ENCODE measurements at regions not wholly inside any gene's neighbourhood (a gene's known extent, or its start where the extent isn't known, plus 50 kb on each side); places are given as distances from the start of the nearest gene placed in this dataset.
A peak's percentile ranks its signal among the peaks of the same experiment; 100 is the strongest.
"Not testable (repeated sequence)": the region's sequence is repeated elsewhere in the genome, so short reads cannot be mapped to it uniquely, and the experiment has no call there.

GRCh38 chr14:59116984-59117415 lies 71.5 kb upstream of the DAAM1 start:
- no peak for DNase-seq (ENCODE audit: low spot score)

- DNase-seq (ENCODE audit: low spot score), result no peak
Observed at GRCh38 chr14:59117754-59118528, 70.5 kb upstream of the DAAM1 start.

GRCh38 chr14:59120921-59121320 lies 67.5 kb upstream of the DAAM1 start:
- no peak for DNase-seq (ENCODE audit: low spot score)

DNA sequence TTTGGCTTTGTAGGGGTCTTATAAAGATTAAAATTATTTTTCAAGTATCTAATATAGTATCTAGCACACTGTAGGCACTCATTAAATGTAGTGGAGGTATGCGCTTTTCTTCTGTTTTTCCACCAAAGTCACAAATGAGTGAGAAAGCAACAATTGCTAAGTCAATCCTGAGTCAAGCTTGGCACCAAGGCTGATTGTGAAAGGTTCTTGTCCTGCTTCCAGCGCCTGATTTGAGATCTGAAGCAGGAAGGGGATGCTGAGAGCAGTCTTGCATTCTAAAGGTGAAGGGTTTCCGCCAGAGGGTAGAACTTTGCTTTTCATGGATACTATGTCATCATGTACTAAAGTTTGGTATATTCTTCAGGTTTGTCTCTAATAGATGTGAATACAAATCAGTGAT lies 64.9 kb upstream of the DAAM1 start:
- DNase-seq (ENCODE audit: low spot score), result no peak

GRCh38 chr14:59123975-59124374 lies 64.5 kb upstream of the DAAM1 start:
- peak; percentile 38 for DNase-seq (ENCODE audit: low spot score)

- DNase-seq (ENCODE audit: low spot score), result no peak
Observed at GRCh38 chr14:59125156-59125555, 63.3 kb upstream of the DAAM1 start.

DNA sequence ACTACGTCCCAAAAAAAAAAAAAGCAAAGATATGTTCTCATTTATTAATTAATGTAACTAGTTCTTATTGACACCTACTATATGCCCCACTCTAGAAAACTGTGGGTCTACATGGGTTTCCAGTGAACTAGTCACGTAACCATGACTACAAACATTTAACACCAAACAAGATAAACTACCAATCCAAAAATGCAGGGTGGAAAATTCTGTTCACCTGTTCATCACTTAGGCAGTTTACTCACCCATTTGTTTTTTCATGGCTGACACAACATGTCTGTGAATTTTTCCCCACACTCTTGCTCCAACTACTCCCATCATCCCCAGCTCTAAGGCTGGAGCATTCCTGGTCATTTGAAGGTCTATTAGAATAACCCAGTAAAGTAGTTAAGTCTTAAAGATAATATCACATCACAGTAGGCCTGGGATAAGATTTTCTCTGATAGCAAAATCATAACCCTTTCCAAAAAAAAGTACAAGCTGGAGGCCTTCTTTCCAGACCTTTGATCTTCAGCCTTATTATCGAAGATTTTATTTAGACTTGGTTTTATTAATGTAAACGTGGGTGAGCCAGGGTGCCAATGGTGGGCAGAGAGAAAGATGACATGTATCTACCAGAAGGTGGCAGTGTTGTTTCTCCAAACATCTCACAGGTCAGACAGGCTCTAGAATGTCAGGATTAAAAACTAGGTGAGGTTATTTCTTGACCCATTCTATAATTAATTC lies 61.6 kb upstream of the DAAM1 start:
- DNase-seq (ENCODE audit: low spot score), result peak; percentile 76

- DNase-seq (ENCODE audit: low spot score), result no peak
Observed at GRCh38 chr14:59127437-59127732, 61.1 kb upstream of the DAAM1 start.

- no peak for DNase-seq (ENCODE audit: low spot score)
Observed at GRCh38 chr14:59130462-59130861, 58.0 kb upstream of the DAAM1 start.

GRCh38 chr14:59131938-59132795 lies 56.3 kb upstream of the DAAM1 start:
- DNase-seq (ENCODE audit: low spot score), result no peak

GRCh38 chr14:59132796-59133494 lies 55.5 kb upstream of the DAAM1 start:
- DNase-seq (ENCODE audit: low spot score), result no peak

- DNase-seq (ENCODE audit: low spot score), result no peak
Observed at GRCh38 chr14:59133709-59134108, 54.8 kb upstream of the DAAM1 start.

DNA sequence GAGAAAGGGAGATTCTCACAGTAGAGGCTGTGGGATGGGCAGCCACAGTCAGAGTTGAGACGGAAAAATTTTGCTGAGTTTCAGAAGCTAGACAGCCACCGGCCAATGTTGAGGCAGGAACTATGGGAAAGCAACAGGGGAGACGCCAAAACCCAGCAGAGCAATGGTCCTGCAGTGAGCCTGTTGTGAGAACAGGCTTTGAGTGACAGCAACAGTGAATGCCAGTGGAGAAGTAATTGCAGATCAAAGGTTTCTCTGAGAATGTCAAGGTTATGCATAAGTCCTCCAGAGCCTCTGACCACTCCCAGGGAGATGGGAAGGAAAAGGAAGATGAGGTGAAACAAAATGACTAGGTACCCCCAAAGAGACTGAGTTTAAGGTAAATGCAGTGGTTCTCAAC lies 54.2 kb upstream of the DAAM1 start:
- no peak for DNase-seq (ENCODE audit: low spot score)

GRCh38 chr14:59137256-59137655 lies 51.2 kb upstream of the DAAM1 start:
- DNase-seq (ENCODE audit: low spot score), result no peak

DNA sequence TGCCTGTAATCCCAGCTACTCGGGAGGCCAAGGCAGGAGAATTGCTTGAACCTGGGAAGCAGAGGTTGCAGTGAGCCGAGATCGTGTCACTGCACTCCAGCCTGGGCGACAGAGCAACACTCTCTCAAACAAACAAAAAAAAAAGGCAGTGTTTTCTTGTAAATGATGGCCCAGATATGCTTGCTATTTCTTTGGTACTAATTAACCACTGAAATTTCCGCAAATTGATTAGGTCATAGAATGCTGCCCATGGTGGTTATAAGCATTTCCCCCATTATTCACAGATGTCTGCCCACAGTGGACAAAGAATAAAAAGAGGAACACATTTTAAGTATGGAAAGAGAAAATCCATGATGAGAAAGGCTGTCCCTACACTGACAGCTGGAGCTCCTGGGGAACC lies 49.9 kb upstream of the DAAM1 start:
- DNase-seq (ENCODE audit: low spot score), result not testable (repeated sequence)
